ENCODE measurements at regions not wholly inside any gene's neighbourhood (a gene's known extent, or its start where the extent isn't known, plus 50 kb on each side); places are given as distances from the start of the nearest gene placed in this dataset.
"Not testable (repeated sequence)": the region's sequence is repeated elsewhere in the genome, so short reads cannot be mapped to it uniquely, and the experiment has no call there.

- Histone ChIP-seq H3K4me3 (ENCODE audit: low read length) (no peak overlapping the region), H3K27me3 (ENCODE audit: insufficient read depth, low read length) (no peaks in the 10 kb centered on the region), H3K4me1 (ENCODE audit: insufficient read depth, low read length) (no peaks in the 10 kb centered on the region), H2AFZ (ENCODE audit: low read depth, low read length) (no peak overlapping the region), H3K9me3 (ENCODE audit: low read length) (no peaks in the 10 kb centered on the region), H3K36me3 (ENCODE audit: insufficient read depth, low read length) (no peaks in the 10 kb centered on the region)
These were observed 87.6 kb upstream of the SMARCA2 start for GRCh38 chr9:1927546-1927945.

- Histone ChIP-seq H3K4me1 (ENCODE audit: insufficient read depth, low read length) (no peaks in the 10 kb centered on the region), H3K4me3 (ENCODE audit: low read length) (no peak overlapping the region), H3K9me3 (ENCODE audit: low read length) (no peaks in the 10 kb centered on the region), H3K27me3 (ENCODE audit: insufficient read depth, low read length) (no peaks in the 10 kb centered on the region), H2AFZ (ENCODE audit: low read depth, low read length) (no peak overlapping the region), H3K36me3 (ENCODE audit: insufficient read depth, low read length) (no peaks in the 10 kb centered on the region)
These were observed 86.0 kb upstream of the SMARCA2 start for GRCh38 chr9:1929134-1929533.

- H3K36me3 ChIP-seq (ENCODE audit: insufficient read depth, low read length), result no peaks in the 10 kb centered on the region
- no peak overlapping the region for H3K4me3 ChIP-seq (ENCODE audit: low read length)
- H3K27me3 ChIP-seq (ENCODE audit: insufficient read depth, low read length), result no peaks in the 10 kb centered on the region
- no peaks in the 10 kb centered on the region for H3K9me3 ChIP-seq (ENCODE audit: low read length)
- H2AFZ ChIP-seq (ENCODE audit: low read depth, low read length), result no peak overlapping the region
- no peaks in the 10 kb centered on the region for H3K4me1 ChIP-seq (ENCODE audit: insufficient read depth, low read length)
These were observed 85.4 kb upstream of the SMARCA2 start for GRCh38 chr9:1929722-1930244.

GRCh38 chr9:1930245-1930736 lies 84.9 kb upstream of the SMARCA2 start:
- not testable (repeated sequence) for H3K27me3 ChIP-seq (ENCODE audit: insufficient read depth, low read length); H3K36me3 ChIP-seq (ENCODE audit: insufficient read depth, low read length); H3K4me1 ChIP-seq (ENCODE audit: insufficient read depth, low read length); H3K4me3 ChIP-seq (ENCODE audit: low read length); H2AFZ ChIP-seq (ENCODE audit: low read depth, low read length); H3K9me3 ChIP-seq (ENCODE audit: low read length)

GRCh38 chr9:1938135-1938534 lies 77.0 kb upstream of the SMARCA2 start:
- no peaks in the 10 kb centered on the region for H3K27me3 ChIP-seq (ENCODE audit: insufficient read depth, low read length)
- H3K9me3 ChIP-seq (ENCODE audit: low read length), result no peaks in the 10 kb centered on the region
- no peak overlapping the region for H3K4me3 ChIP-seq (ENCODE audit: low read length)
- H3K36me3 ChIP-seq (ENCODE audit: insufficient read depth, low read length), result no peaks in the 10 kb centered on the region
- no peak overlapping the region for H2AFZ ChIP-seq (ENCODE audit: low read depth, low read length)
- H3K4me1 ChIP-seq (ENCODE audit: insufficient read depth, low read length), result no peaks in the 10 kb centered on the region

GRCh38 chr9:1938675-1939170 lies 76.4 kb upstream of the SMARCA2 start:
- H3K9me3 ChIP-seq (ENCODE audit: low read length), result no peaks in the 10 kb centered on the region
- no peaks in the 10 kb centered on the region for H3K36me3 ChIP-seq (ENCODE audit: insufficient read depth, low read length)
- H3K4me1 ChIP-seq (ENCODE audit: insufficient read depth, low read length), result no peaks in the 10 kb centered on the region
- H3K27me3 ChIP-seq (ENCODE audit: insufficient read depth, low read length), result no peaks in the 10 kb centered on the region
- H2AFZ ChIP-seq (ENCODE audit: low read depth, low read length), result no peak overlapping the region
- no peak overlapping the region for H3K4me3 ChIP-seq (ENCODE audit: low read length)

- H3K27me3 ChIP-seq (ENCODE audit: insufficient read depth, low read length), result no peaks in the 10 kb centered on the region
- H3K4me3 ChIP-seq (ENCODE audit: low read length), result no peak overlapping the region
- H2AFZ ChIP-seq (ENCODE audit: low read depth, low read length), result no peak overlapping the region
- H3K4me1 ChIP-seq (ENCODE audit: insufficient read depth, low read length), result no peaks in the 10 kb centered on the region
- no peaks in the 10 kb centered on the region for H3K9me3 ChIP-seq (ENCODE audit: low read length)
- H3K36me3 ChIP-seq (ENCODE audit: insufficient read depth, low read length), result no peaks in the 10 kb centered on the region
These were observed 75.7 kb upstream of the SMARCA2 start for GRCh38 chr9:1939466-1939865.

- Histone ChIP-seq H3K4me1 (ENCODE audit: insufficient read depth, low read length) (no peaks in the 10 kb centered on the region), H3K36me3 (ENCODE audit: insufficient read depth, low read length) (no peaks in the 10 kb centered on the region), H3K27me3 (ENCODE audit: insufficient read depth, low read length) (no peaks in the 10 kb centered on the region), H2AFZ (ENCODE audit: low read depth, low read length) (no peak overlapping the region), H3K4me3 (ENCODE audit: low read length) (no peak overlapping the region), H3K9me3 (ENCODE audit: low read length) (no peaks in the 10 kb centered on the region)
These were observed 75.2 kb upstream of the SMARCA2 start for GRCh38 chr9:1939926-1940368.

GRCh38 chr9:1941989-1942388 lies 73.2 kb upstream of the SMARCA2 start:
- H3K4me1 ChIP-seq (ENCODE audit: insufficient read depth, low read length), result no peaks in the 10 kb centered on the region
- H3K9me3 ChIP-seq (ENCODE audit: low read length), result no peaks in the 10 kb centered on the region
- H3K36me3 ChIP-seq (ENCODE audit: insufficient read depth, low read length), result no peaks in the 10 kb centered on the region
- H3K27me3 ChIP-seq (ENCODE audit: insufficient read depth, low read length), result no peaks in the 10 kb centered on the region
- H3K4me3 ChIP-seq (ENCODE audit: low read length), result no peak overlapping the region
- H2AFZ ChIP-seq (ENCODE audit: low read depth, low read length), result no peak overlapping the region

GRCh38 chr9:1946526-1947283 lies 68.4 kb upstream of the SMARCA2 start:
- H3K9me3 ChIP-seq (ENCODE audit: low read length), result no peaks in the 10 kb centered on the region
- no peaks in the 10 kb centered on the region for H3K27me3 ChIP-seq (ENCODE audit: insufficient read depth, low read length)
- H3K4me1 ChIP-seq (ENCODE audit: insufficient read depth, low read length), result peaks cover 9% of the 10 kb centered on the region
- H3K36me3 ChIP-seq (ENCODE audit: insufficient read depth, low read length), result no peaks in the 10 kb centered on the region
- no peak overlapping the region for H2AFZ ChIP-seq (ENCODE audit: low read depth, low read length)
- H3K4me3 ChIP-seq (ENCODE audit: low read length), result no peak overlapping the region

GRCh38 chr9:1947438-1947837 lies 67.7 kb upstream of the SMARCA2 start:
- Histone ChIP-seq H3K4me3 (ENCODE audit: low read length) (no peak overlapping the region), H3K4me1 (ENCODE audit: insufficient read depth, low read length) (peaks cover 9% of the 10 kb centered on the region), H3K36me3 (ENCODE audit: insufficient read depth, low read length) (no peaks in the 10 kb centered on the region), H3K27me3 (ENCODE audit: insufficient read depth, low read length) (no peaks in the 10 kb centered on the region), H3K9me3 (ENCODE audit: low read length) (no peaks in the 10 kb centered on the region), H2AFZ (ENCODE audit: low read depth, low read length) (no peak overlapping the region)

GRCh38 chr9:1948541-1948940 lies 66.6 kb upstream of the SMARCA2 start:
- no peak overlapping the region for H3K4me3 ChIP-seq (ENCODE audit: low read length)

GRCh38 chr9:1951446-1951845 lies 63.7 kb upstream of the SMARCA2 start:
- no peaks in the 10 kb centered on the region for H3K9me3 ChIP-seq (ENCODE audit: low read length)
- H3K27me3 ChIP-seq (ENCODE audit: insufficient read depth, low read length), result no peaks in the 10 kb centered on the region
- no peak overlapping the region for H3K4me3 ChIP-seq (ENCODE audit: low read length)
- H2AFZ ChIP-seq (ENCODE audit: low read depth, low read length), result no peak overlapping the region
- H3K36me3 ChIP-seq (ENCODE audit: insufficient read depth, low read length), result no peaks in the 10 kb centered on the region
- H3K4me1 ChIP-seq (ENCODE audit: insufficient read depth, low read length), result peaks cover 9% of the 10 kb centered on the region

More at GRCh38 chr9:1948541-1948940, 66.6 kb upstream of the SMARCA2 start:
- Histone ChIP-seq H2AFZ (ENCODE audit: low read depth, low read length) (no peak overlapping the region), H3K36me3 (ENCODE audit: insufficient read depth, low read length) (no peaks in the 10 kb centered on the region), H3K4me1 (ENCODE audit: insufficient read depth, low read length) (peaks cover 9% of the 10 kb centered on the region), H3K27me3 (ENCODE audit: insufficient read depth, low read length) (no peaks in the 10 kb centered on the region), H3K9me3 (ENCODE audit: low read length) (no peaks in the 10 kb centered on the region)

All from neuron (in vitro differentiated cells).